ENCODE measurements at regions not wholly inside any gene's neighbourhood (a gene's known extent, or its start where the extent isn't known, plus 50 kb on each side); places are given as distances from the start of the nearest gene placed in this dataset.

DNA sequence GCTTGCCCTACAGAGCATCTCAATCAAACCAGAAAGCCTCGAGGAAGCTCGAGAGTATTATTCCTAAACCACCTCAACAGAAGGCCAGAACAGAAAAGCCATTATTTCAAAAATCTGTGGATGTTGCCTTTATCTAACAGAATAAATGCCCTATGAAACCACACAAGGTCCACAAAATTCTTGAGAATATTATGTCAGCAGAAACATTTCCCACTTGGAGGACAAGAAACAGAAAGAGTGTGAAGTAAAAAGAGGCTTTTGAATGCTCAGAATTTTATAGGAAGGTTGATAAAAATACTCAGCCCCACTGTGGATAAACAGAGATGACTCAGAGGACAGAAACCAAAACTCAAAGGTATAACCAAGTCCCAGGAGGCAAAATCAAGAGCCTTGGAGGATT lies 146.4 kb upstream of the LRRC7 start:
- in situ Hi-C loops (cut with HindIII; ENCODE audit: low sequenced_read_pairs), result no loop called here
- peak; percentile 28 for DNase-seq (ENCODE audit: low read depth, low spot score)
- H3K4me3 ChIP-seq (ENCODE audit: low read depth, low read length), result no peak overlapping the region
- TF ChIP-seq, protein P1, sequence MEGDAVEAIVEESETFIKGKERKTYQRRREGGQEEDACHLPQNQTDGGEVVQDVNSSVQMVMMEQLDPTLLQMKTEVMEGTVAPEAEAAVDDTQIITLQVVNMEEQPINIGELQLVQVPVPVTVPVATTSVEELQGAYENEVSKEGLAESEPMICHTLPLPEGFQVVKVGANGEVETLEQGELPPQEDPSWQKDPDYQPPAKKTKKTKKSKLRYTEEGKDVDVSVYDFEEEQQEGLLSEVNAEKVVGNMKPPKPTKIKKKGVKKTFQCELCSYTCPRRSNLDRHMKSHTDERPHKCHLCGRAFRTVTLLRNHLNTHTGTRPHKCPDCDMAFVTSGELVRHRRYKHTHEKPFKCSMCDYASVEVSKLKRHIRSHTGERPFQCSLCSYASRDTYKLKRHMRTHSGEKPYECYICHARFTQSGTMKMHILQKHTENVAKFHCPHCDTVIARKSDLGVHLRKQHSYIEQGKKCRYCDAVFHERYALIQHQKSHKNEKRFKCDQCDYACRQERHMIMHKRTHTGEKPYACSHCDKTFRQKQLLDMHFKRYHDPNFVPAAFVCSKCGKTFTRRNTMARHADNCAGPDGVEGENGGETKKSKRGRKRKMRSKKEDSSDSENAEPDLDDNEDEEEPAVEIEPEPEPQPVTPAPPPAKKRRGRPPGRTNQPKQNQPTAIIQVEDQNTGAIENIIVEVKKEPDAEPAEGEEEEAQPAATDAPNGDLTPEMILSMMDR (IDR thresholded peaks at IDR 0.05; ENCODE audit: low read depth, low read length), result no peak

DNA sequence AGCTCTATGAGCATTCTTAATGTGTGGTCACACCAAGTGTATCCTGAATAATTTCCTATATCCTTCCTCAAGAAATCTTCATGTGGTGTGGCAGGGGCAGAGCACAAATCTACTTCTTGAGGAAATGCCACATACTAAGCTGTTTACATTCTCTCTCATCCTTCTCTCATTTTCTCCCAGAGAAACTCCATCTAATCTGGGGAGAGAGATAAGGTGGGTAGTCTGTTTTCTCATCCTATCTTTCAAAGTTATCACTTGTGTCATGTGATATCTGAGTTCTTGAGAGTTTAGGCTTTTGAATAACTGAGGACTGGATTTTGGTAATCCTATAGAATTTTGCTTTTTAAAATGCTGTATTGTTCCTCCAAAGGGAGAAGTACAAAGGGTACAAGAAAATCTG lies 141.9 kb upstream of the LRRC7 start:
- in situ Hi-C loops (cut with HindIII; ENCODE audit: low sequenced_read_pairs), result no loop called here
- no peak overlapping the region for H3K4me3 ChIP-seq (ENCODE audit: low read depth, low read length)
- TF ChIP-seq, protein P1 (IDR thresholded peaks at IDR 0.05; ENCODE audit: low read depth, low read length), result no peak
- no peak for DNase-seq (ENCODE audit: low read depth, low spot score)

DNA sequence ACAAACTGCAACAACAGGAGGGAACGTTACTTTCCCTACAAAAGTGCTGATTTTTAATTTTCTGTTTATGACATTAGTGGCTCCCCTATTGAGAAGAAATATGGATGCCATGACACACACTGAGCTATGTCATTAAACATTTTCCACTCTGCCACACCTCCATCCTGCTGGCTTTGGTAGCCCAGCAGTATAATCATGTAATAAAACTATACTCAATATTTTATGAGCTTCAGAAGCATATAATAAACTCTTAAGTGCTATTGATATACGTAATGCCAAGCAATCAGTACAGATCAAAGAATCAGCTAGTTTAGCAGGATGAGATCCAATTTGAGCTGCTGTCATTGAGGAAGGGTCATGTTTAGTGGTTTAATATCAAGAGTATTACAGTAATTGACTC lies 141.3 kb upstream of the LRRC7 start:
- TF ChIP-seq, protein P1 (IDR thresholded peaks at IDR 0.05; ENCODE audit: low read depth, low read length), result no peak
- no peak overlapping the region for H3K4me3 ChIP-seq (ENCODE audit: low read depth, low read length)
- in situ Hi-C loops (cut with HindIII; ENCODE audit: low sequenced_read_pairs), result no loop called here
- no peak for DNase-seq (ENCODE audit: low read depth, low spot score)

DNA sequence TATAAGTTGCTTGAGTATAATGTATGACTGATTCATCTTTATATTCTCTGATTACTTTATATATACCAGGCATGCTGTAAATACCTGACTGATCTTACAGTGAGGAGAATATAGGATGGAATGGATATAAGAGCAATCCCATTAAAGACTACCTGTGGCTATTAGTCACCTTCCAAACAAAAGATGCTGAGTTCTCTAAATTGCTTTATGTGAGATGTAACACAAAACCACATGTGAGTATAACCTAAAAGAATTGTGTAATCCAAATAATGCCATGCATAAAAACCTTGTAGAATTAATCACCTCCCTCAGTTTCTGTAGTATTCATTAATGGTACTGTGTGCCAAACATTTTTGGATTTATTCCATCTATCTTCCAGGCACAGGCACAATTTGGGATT lies 134.6 kb upstream of the LRRC7 start:
- no peak for DNase-seq (ENCODE audit: low read depth, low spot score)
- no peak overlapping the region for H3K4me3 ChIP-seq (ENCODE audit: low read depth, low read length)
- TF ChIP-seq, protein P1 (IDR thresholded peaks at IDR 0.05; ENCODE audit: low read depth, low read length), result no peak
- in situ Hi-C loops (cut with HindIII; ENCODE audit: low sequenced_read_pairs), result no loop called here

DNA sequence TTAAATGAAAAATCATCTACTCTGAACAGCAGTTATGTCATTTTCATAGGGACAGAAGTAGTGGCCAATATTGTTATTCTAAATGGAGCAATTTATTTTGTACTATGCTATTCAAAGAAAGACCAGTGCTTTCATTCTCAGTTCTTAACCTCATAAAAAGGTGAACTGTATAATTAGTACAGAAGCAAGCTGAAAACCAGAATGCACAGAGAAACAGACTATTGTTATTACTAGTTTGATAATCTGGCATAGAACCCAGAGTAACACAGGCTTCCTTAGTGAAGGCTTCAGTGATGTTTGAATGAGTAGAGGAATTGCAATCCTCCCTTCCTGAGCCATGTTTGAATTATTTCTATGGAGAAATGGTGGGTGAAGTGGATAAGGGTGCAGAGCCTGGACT lies 131.6 kb upstream of the LRRC7 start:
- no peak for DNase-seq (ENCODE audit: low read depth, low spot score)
- TF ChIP-seq, protein P1 (IDR thresholded peaks at IDR 0.05; ENCODE audit: low read depth, low read length), result no peak

DNA sequence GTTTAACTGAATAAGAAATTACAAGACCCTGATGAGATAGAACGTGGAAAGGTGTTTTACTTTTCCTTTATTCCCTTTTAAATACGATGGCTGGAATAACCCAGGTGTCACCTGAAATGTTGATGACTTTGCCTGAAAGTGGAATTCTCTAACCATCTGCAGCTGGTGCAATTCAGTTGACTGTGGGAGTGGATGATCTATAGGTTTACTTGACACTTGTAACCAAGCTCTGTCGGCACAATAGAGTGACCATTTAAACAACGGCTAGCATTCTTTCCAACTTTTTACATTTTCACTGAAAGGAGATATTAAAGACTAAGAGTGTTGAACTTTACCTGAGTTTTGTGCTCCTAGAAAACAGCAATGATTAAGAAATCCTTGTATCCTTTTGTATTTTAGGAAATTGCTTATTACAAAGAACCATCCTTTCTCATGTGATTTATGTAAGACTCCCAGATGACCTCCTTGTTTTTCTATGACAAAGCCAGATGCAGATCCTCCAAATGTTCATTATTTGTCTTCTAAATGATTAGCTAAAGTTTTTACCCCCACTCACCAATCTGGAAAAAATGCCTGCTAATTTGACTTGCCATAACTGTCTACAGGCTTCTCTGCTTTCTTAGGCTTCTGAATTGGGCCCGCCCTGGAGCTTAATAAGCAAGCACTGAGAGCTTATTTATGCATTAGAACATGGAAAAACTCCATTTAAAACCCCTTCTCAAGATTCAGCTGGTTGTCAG lies 129.5 kb upstream of the LRRC7 start:
- TF ChIP-seq, protein P1 (IDR thresholded peaks at IDR 0.05; ENCODE audit: low read depth, low read length), result no peak
- in situ Hi-C loops (cut with HindIII; ENCODE audit: low sequenced_read_pairs), result no loop called here
- no peak overlapping the region for H3K4me3 ChIP-seq (ENCODE audit: low read depth, low read length)
- no peak for DNase-seq (ENCODE audit: low read depth, low spot score)

More for the DNA sequence above, 131.6 kb upstream of the LRRC7 start:
- no peak overlapping the region for H3K4me3 ChIP-seq (ENCODE audit: low read depth, low read length)
- in situ Hi-C loops (cut with HindIII; ENCODE audit: low sequenced_read_pairs), result no loop called here

Measured in astrocyte of the spinal cord (primary cell).